ENCODE measurements at regions not wholly inside any gene's neighbourhood (a gene's known extent, or its start where the extent isn't known, plus 50 kb on each side); places are given as distances from the start of the nearest gene placed in this dataset.

GRCh38 chr16:79403534-79403933, 197.0 kb downstream of the MAF start:
- BruUV-seq (replicated peaks) = no TSS peak

More at GRCh38 chr16:79403534-79403933, 197.0 kb downstream of the MAF start:
- Histone ChIP-seq H3K9ac (ENCODE audit: low read length) (no peak overlapping the region), H3K4me2 (ENCODE audit: low read length) (no peak overlapping the region), H3K4me3 (replicated peaks in 1 of 2; ENCODE audit: low read depth in 1 of 2, low read length in 2 of 2) (no peak overlapping the region), H2AFZ (ENCODE audit: low read depth, low read length, poor library complexity, severe bottlenecking) (no peak overlapping the region), H3K36me3 (ENCODE audit: control insufficient read depth in 1 of 2, insufficient read depth in 2 of 2, low read length in 2 of 2) (no peaks in the 10 kb centered on the region), H3K27me3 (ENCODE audit: insufficient read depth, low read length) (no peaks in the 10 kb centered on the region), H3K79me2 (ENCODE audit: insufficient read depth, low read length) (no peaks in the 10 kb centered on the region), H3K27ac (ENCODE audit: low read depth, low read length) (no peak overlapping the region), H3K4me1 (ENCODE audit: control insufficient read depth in 1 of 2, insufficient read depth in 2 of 2, low read length in 2 of 2) (no peaks in the 10 kb centered on the region), H3K9me3 (ENCODE audit: control insufficient read depth in 1 of 2, insufficient read depth in 1 of 2, low read depth in 1 of 2, low read length in 2 of 2) (peaks cover 24 to 38% of the 10 kb centered on the region in 2 experiments; a peak in 3 of 4 replicates), H4K20me1 (ENCODE audit: insufficient read depth) (no peaks in the 10 kb centered on the region), H3K9me2 (ENCODE audit: insufficient read depth) (no peaks in the 10 kb centered on the region)
- RAD21 ChIA-PET (ENCODE audit: low non-redundant PET in 1 of 2, low total read pairs in 2 of 2, uncharacterized antibody in 2 of 2, unreplicated experiment in 2 of 2) = no interaction called here
- intact Hi-C loops (cut with micrococcal nuclease) = no loop called here
- POLR2A ChIA-PET = no interaction called here
- CTCF ChIA-PET = no interaction called here
- no peak for ATAC-seq
- no peak for DNase-seq (ENCODE audit: low read depth, low spot score)
- TF ChIP-seq RAD21 (IDR thresholded peaks at IDR 0.05; ENCODE audit: low read depth) (no peak), REST (IDR thresholded peaks at IDR 0.05; ENCODE audit: low read depth) (no peak), CBX3 (IDR thresholded peaks at IDR 0.05; ENCODE audit: low read depth) (no peak), POLR2AphosphoS5 (IDR thresholded peaks at IDR 0.05; ENCODE audit: low read depth, low read length) (no peak), EZH2 (IDR thresholded peaks at IDR 0.05) (no peak), FOSL1 (IDR thresholded peaks at IDR 0.05; ENCODE audit: low read depth) (no peak), SIN3A (IDR thresholded peaks at IDR 0.05; ENCODE audit: low read depth) (no peak), MAX (IDR thresholded peaks at IDR 0.05) (no peak), YY1 (IDR thresholded peaks at IDR 0.05; ENCODE audit: extremely low read depth, insufficient replicate concordance, low read depth, low read length) (no peak), CEBPB (IDR thresholded peaks at IDR 0.05; ENCODE audit: low read depth) (no peak), CTCF (IDR thresholded peaks at IDR 0.05 in 2 of 3, conservative IDR thresholded peaks at IDR 0.05 in 1 of 3; ENCODE audit: borderline replicate concordance in 1 of 3, insufficient read depth in 1 of 3, low read depth in 2 of 3, low read length in 2 of 3) (no peak), EGR1 (IDR thresholded peaks at IDR 0.05; ENCODE audit: low read depth) (no peak), ZBTB33 (IDR thresholded peaks at IDR 0.05; ENCODE audit: extremely low read depth, insufficient replicate concordance, low read length) (no peak), JUND (IDR thresholded peaks at IDR 0.05) (no peak), ZFX (IDR thresholded peaks at IDR 0.05) (no peak), POLR2A (IDR thresholded peaks at IDR 0.05; ENCODE audit: borderline replicate concordance, extremely low read depth, insufficient read depth, insufficient read length) (no peak)
